Mucosa of descending colon (tissue), 3 donors: ENCODE measurements at regions not wholly inside any gene's neighbourhood (a gene's known extent, or its start where the extent isn't known, plus 50 kb on each side); places are given as distances from the start of the nearest gene placed in this dataset.

Source experiments
- ATAC-seq: fragments of 200-7000 bp; cut with Tn5 transposase; one replicate; pipeline ENCODE4 v1.9.1; 2020; ENCODE audit warnings: mild to moderate bottlenecking, moderate library complexity
- DNase-seq, 3 donors: peaks; one replicate each; pipeline ENCODE4 v3.0.0-alpha.2; 2020
- H3K36me3 ChIP-seq: fragments of 200-600 bp; one replicate; pipeline ENCODE4 v1.8.0; 2021; ENCODE audit warnings: low read depth, mild to moderate bottlenecking
- H3K4me1 ChIP-seq: fragments of 200-600 bp; one replicate; pipeline ENCODE4 v1.8.0; 2021; ENCODE audit warnings: low read depth, mild to moderate bottlenecking
- H3K4me3 ChIP-seq: fragments of 200-600 bp; one replicate; pipeline ENCODE4 v1.8.0; 2021; ENCODE audit warnings: mild to moderate bottlenecking
- H3K9me3 ChIP-seq: fragments of 200-600 bp; one replicate; pipeline ENCODE4 v1.8.0; 2021; ENCODE audit warnings: mild to moderate bottlenecking
- intact Hi-C, 2 donors: fragments of 100-400 bp; cut with DNase I in 1 of 2; cut with micrococcal nuclease in 1 of 2; formaldehyde crosslinking; loops; one replicate each; pipeline versions ENCODE4 v1.11.0 to v1.11.1; 2022; cut with DNase I, micrococcal nuclease
- TF ChIP-seq, protein P1 (sequence below): fragments of 200-600 bp; IDR thresholded peaks from one replicate; pipeline ENCODE4 v1.8.0; 2022; ENCODE audit warnings: antibody characterized with exemption, mild to moderate bottlenecking
- donor health status: DM: no; HTN: no; CAD: no; lungs with moderate emphysema.
- donor health status: DM: no; HTN: no; CAD: no.
- donor health status: DM: no; HTN: yes; CAD: no.

DNA sequence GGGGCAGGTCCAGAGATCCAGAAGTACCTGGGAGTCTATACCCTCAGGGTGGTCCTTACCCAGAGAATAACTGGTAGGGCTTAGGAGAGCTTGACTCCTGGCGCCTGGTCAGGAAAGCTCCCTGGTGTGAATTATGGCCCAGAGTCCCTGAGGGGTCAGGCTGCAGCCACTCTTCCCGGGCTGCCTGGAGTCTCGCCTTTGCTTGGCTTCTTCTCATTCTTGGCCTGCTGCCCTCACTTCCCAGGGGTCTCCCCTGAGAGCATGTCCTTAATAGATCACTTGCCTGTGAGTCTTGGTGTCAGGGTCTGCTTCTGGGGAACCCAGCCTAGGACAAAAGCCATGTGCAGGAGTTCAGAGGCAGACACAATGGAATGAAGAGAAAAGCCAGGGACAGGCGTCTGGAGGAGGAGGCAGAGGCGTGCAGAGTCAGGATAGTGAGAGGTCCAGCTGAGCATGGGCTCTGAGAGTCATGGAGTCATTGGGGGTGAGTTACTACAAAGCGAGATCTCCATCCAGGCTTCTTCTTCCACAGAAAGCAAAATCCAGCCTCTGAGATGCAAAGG lies 212.3 kb downstream of the TFAP2C start:
- ATAC-seq (no peak), DNase-seq (no peak)
- no peak overlapping the region for H3K4me3 ChIP-seq
- intact Hi-C loops: no loop called here
- H3K4me1 ChIP-seq: no peaks in the 10 kb centered on the region
- no peaks in the 10 kb centered on the region for H3K36me3 ChIP-seq
- TF ChIP-seq, protein P1, sequence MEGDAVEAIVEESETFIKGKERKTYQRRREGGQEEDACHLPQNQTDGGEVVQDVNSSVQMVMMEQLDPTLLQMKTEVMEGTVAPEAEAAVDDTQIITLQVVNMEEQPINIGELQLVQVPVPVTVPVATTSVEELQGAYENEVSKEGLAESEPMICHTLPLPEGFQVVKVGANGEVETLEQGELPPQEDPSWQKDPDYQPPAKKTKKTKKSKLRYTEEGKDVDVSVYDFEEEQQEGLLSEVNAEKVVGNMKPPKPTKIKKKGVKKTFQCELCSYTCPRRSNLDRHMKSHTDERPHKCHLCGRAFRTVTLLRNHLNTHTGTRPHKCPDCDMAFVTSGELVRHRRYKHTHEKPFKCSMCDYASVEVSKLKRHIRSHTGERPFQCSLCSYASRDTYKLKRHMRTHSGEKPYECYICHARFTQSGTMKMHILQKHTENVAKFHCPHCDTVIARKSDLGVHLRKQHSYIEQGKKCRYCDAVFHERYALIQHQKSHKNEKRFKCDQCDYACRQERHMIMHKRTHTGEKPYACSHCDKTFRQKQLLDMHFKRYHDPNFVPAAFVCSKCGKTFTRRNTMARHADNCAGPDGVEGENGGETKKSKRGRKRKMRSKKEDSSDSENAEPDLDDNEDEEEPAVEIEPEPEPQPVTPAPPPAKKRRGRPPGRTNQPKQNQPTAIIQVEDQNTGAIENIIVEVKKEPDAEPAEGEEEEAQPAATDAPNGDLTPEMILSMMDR: no peak
- H3K9me3 ChIP-seq: no peaks in the 10 kb centered on the region

DNA sequence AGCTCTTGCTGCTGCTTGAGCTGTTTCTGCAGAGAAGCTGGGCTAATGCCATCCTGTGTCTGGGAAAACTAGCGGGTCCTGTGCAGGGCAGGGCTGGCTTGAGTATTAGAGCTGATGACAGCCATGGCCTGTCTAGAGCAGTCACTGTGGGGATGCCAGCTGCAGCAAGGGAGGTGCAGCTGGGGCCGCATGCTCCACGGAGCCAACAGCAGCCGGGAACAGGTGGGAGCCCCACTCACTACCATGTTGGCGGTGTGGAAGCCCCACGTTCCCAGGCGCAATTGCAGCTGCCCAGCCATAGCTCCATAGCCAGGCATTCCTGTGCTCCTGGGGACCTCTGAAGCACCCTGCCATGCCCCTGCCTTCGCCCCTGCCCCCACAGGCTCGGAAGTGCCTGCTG lies 212.9 kb downstream of the TFAP2C start:
- Histone ChIP-seq H3K4me3 (no peak overlapping the region), H3K9me3 (no peaks in the 10 kb centered on the region), H3K36me3 (no peaks in the 10 kb centered on the region), H3K4me1 (no peaks in the 10 kb centered on the region)
- no peak for ATAC-seq
- TF ChIP-seq, protein P1: no peak
- DNase-seq: no peak
- intact Hi-C loops: no loop called here

DNA sequence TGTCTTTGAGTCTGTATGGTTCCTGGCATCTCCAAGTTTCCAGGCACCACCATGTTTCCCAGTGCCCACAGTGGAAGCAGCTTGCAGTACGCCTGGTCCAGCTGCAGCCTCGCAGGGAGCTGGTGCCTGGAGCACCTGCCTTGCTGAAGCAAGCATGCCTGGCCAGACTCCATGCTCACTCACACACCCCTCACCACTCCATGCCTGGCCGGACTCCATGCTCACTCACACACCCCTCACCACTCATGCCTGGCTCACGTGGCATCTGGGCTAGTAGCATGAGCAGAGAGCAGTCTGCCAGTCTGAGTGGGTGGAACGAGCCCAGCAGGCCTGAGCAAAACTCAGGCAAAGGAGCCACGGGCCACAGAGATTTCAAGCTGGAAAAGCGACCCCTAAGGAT lies 214.3 kb downstream of the TFAP2C start:
- TF ChIP-seq, protein P1: no peak
- H3K36me3 ChIP-seq: no peaks in the 10 kb centered on the region
- intact Hi-C loops: no loop called here
- ATAC-seq (no peak), DNase-seq (no peak)
- no peaks in the 10 kb centered on the region for H3K9me3 ChIP-seq
- H3K4me1 ChIP-seq: no peaks in the 10 kb centered on the region
- no peak overlapping the region for H3K4me3 ChIP-seq

DNA sequence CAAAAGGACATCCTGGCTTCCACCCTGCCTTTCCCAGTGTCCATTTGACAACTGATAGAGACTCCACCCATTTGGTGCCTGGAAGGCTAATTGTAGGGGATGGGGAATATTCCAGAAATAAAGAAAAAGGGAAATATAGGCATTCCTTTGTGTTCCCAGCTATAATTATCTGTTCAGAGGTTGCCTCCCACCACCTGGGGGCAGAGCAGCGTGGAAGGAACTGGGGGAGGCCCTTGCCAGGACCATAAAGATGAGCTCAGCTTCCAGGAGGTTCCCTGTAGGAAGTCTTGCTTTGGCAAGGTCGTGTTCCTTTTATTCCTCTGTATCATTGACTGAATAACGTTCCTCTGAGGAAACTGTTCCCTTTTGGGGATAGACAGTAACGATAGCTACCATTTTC lies 214.7 kb downstream of the TFAP2C start:
- intact Hi-C loops: no loop called here
- DNase-seq: no peak
- TF ChIP-seq, protein P1: no peak
- no peaks in the 10 kb centered on the region for H3K36me3 ChIP-seq
- no peaks in the 10 kb centered on the region for H3K4me1 ChIP-seq
- no peak overlapping the region for H3K4me3 ChIP-seq
- no peak for ATAC-seq
- no peaks in the 10 kb centered on the region for H3K9me3 ChIP-seq

DNA sequence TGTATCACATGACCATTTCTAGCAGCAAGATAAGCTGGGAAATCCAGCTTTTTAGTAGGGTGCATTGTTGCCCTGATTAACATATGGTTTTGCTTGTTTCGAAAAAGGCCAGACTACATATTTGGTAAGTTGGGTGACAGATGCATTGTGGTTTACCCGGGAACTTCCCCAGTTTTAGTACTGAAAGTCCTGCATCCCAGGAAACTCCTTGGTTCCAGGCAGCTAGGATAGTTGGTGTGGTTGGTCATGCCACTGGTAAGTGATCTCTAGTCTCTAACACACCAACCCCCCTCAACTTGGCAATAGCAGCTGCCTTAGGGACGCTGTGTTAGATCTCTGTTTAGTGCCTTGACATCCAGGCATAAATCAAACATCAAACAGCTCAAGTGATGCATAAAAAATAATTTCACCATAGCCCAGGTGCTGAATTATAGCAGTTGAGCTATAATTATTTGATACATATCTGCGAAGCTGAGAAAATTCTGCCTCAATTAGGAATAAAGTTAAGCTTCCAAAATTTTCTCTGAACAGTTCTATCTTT lies 216.5 kb downstream of the TFAP2C start:
- intact Hi-C loops: no loop called here
- Histone ChIP-seq H3K4me1 (no peaks in the 10 kb centered on the region), H3K9me3 (no peaks in the 10 kb centered on the region), H3K36me3 (no peaks in the 10 kb centered on the region), H3K4me3 (no peak overlapping the region)
- DNase-seq: no peak
- ATAC-seq: no peak
- TF ChIP-seq, protein P1: no peak

DNA sequence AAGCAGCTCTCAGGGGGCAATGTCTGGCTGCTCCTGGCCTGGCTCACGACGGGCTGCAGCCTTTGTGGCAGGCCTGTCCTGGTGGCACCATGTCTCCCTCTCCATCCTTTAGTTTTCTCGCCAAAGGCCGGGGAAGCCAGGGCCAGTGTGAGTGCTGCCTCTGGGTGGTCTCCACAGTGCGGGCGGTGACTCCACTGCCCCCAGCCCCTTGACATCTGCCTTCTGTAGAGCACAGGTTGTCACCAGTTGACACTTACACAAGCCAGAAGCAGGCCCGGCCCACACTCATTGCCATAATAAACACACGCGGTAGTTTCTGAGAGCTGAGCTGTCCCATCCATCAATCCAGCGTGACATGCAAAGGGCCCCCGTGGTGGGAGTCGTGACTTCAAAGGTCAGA lies 219.5 kb downstream of the TFAP2C start:
- TF ChIP-seq, protein P1: no peak
- H3K36me3 ChIP-seq: no peaks in the 10 kb centered on the region
- ATAC-seq (no peak), DNase-seq (no peak)
- H3K4me1 ChIP-seq: no peaks in the 10 kb centered on the region
- intact Hi-C loops: no loop called here
- no peak overlapping the region for H3K4me3 ChIP-seq
- H3K9me3 ChIP-seq: no peaks in the 10 kb centered on the region
